Kidney epithelial cell (primary cell): ENCODE measurements at regions not wholly inside any gene's neighbourhood (a gene's known extent, or its start where the extent isn't known, plus 50 kb on each side); places are given as distances from the start of the nearest gene placed in this dataset.

Experiments
- DNase-seq: peaks from one replicate; pipeline ENCODE4 v3.0.0-alpha.2; 2010; ENCODE audit warnings: low read depth
- H3K27me3 ChIP-seq: 2 replicates; pipeline ENCODE4 v1.6.0; 2011; ENCODE audit warnings: low read length; ENCODE audit not compliant: control insufficient read depth, insufficient read depth
- H3K36me3 ChIP-seq: 2 replicates; pipeline ENCODE4 v1.5.1; 2011; ENCODE audit warnings: low read length; ENCODE audit not compliant: control insufficient read depth, insufficient read depth
- H3K4me3 ChIP-seq: 2 replicates; pipeline ENCODE4 v1.5.1; 2011; ENCODE audit warnings: low read depth, mild to moderate bottlenecking, control low read depth, low read length
- TF ChIP-seq, protein P1 (sequence below): IDR thresholded peaks from 2 replicates; pipeline ENCODE4 v1.5.1; 2011; ENCODE audit warnings: mild to moderate bottlenecking, moderate library complexity, low read length, control low read depth, inconsistent platforms; ENCODE audit not compliant: insufficient read depth, poor library complexity, severe bottlenecking

DNA sequence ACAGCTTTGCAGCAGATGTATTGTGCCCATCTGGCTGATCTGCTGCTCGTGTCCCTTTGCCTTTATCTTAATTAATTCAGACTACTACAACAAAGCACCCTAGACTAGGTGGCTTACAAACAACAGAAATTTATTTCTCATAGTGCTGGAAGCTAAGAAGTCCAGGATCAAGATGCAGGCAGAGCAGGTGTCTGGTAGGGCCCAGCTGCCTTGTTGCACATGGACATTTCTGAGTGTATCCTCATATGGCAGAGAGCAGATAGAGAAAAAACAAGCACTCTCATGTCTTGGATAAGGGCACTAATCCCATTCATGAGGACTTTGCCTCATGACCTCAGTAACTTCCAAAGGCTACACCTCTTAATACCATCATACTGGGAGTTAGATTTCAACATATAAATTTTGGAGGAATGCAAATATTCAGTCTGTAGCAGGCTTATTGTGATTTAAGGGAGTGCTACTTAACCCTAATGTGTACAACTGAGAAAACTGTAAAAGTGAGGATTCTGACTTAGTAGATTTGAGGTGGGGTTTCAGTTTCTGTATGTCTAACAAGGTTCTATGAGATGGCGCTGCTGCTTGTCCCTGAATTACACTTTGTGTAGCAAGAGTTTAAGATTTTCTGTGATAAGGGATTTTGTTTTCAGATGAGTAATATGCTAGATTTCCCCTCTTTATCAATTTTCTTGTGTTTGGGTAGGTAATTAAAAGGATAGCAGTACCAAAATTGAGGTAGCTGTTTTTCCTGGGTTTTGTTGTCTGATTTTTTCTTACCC is 473.2 kb upstream of the TECRL start:
- no peaks in the 10 kb centered on the region for H3K36me3 ChIP-seq
- TF ChIP-seq, protein P1, sequence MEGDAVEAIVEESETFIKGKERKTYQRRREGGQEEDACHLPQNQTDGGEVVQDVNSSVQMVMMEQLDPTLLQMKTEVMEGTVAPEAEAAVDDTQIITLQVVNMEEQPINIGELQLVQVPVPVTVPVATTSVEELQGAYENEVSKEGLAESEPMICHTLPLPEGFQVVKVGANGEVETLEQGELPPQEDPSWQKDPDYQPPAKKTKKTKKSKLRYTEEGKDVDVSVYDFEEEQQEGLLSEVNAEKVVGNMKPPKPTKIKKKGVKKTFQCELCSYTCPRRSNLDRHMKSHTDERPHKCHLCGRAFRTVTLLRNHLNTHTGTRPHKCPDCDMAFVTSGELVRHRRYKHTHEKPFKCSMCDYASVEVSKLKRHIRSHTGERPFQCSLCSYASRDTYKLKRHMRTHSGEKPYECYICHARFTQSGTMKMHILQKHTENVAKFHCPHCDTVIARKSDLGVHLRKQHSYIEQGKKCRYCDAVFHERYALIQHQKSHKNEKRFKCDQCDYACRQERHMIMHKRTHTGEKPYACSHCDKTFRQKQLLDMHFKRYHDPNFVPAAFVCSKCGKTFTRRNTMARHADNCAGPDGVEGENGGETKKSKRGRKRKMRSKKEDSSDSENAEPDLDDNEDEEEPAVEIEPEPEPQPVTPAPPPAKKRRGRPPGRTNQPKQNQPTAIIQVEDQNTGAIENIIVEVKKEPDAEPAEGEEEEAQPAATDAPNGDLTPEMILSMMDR = no peak
- no peak for DNase-seq
- no peak overlapping the region for H3K4me3 ChIP-seq
- no peaks in the 10 kb centered on the region for H3K27me3 ChIP-seq

DNA sequence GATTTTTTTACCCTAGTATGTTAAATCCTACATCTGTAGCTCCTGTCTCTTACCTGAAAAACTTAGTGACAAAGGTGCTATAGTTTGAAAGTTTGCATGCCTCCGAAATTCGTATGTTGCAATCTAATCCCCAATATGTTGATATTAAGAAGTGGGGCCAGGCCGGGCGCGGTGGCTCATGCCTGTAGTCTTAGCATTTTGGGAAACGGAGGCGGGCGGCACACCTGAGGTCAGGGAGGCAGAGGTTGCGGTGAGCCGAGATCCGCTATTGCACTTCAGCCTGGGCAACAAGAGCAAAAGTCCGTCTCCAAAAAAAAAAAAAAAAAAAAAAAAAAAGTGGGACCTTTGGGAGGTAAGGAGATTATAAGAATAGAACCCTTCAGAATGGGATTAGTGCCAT is 471.3 kb upstream of the TECRL start:
- Histone ChIP-seq H3K36me3 (no peaks in the 10 kb centered on the region), H3K27me3 (no peaks in the 10 kb centered on the region), H3K4me3 (no peak overlapping the region)
- DNase-seq = no peak
- TF ChIP-seq, protein P1 = no peak

DNA sequence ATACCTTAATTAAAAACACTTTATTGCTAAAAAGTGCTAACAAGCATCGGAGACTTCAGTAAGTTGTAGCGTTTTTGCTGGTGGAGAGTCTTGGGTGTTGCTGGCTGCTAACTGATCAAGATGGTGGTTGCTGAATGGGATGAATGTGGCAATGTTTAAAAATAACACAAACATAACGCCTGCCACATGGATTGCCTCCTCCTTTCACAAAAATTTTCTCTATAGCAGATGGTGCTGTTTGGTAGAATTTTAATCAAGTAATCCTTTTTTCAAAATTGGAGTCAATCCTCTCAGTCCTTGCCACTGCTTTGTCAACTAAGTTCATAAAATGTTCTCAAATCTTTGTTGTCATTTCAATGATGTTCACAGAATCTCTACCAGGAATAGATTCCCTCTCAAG is 466.8 kb upstream of the TECRL start:
- Histone ChIP-seq H3K27me3 (no peaks in the 10 kb centered on the region), H3K36me3 (no peaks in the 10 kb centered on the region), H3K4me3 (no peak overlapping the region)
- DNase-seq = no peak
- TF ChIP-seq, protein P1 = no peak

DNA sequence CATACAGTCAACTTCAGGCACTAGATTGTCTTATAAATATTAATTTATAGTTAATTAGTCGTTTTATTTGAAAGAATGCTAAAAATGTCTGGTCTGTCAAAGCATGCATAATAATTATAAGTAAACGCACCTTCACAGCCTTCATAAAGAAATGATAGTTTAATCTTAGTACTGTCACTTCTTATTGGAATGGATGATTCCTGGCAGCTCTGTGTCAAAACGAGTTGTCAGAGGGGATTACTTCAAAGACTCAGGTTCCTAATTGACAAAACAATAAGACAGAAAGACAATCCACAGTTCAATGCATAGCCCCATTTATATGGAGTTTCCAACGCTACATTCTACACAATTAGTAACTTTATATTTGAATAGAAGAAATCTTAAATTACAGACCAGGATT is 461.3 kb upstream of the TECRL start:
- Histone ChIP-seq H3K36me3 (no peaks in the 10 kb centered on the region), H3K4me3 (no peak overlapping the region), H3K27me3 (no peaks in the 10 kb centered on the region)
- no peak for DNase-seq
- TF ChIP-seq, protein P1 = no peak

DNA sequence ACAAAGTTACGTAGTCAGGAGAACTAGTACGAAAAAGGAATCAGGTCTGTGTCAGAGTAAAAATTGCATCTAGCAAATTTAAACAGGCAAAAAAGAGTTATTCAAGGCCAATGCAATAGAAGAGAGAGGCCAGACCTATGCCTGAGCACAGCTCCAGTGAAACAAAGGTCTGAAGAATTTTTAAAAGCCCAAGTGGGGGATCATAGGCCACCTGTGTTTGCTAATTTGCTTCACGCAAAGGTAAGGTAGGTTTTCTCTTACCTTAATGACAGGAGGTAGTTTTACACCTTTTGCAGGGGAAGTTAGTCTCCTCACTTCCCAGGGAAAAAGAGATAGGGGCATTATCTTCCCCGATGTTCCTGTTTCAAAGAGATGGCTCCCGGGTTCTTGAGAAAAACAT is 448.6 kb upstream of the TECRL start:
- TF ChIP-seq, protein P1 = no peak
- Histone ChIP-seq H3K27me3 (no peaks in the 10 kb centered on the region), H3K4me3 (no peak overlapping the region), H3K36me3 (no peaks in the 10 kb centered on the region)
- no peak for DNase-seq

DNA sequence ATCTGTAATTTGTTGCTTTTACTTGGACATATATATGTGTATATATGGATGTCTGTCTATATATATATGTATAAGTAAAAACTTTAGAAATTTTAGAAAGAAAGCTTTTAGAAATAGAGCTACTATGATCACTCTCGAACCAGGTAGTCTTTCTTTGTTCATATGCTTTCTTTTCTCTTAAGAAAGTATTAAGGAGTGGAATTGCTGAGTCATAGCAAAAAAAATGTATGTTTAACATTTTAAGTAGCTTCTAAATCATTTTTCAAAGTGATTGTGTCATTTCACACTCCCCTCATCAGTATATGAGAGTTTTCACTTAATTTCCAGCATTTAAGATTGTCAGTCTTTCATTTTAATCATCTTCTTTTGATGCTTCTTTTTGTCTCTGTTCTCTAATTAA is 447.9 kb upstream of the TECRL start:
- H3K36me3 ChIP-seq = no peaks in the 10 kb centered on the region
- no peaks in the 10 kb centered on the region for H3K27me3 ChIP-seq
- H3K4me3 ChIP-seq = no peak overlapping the region
- TF ChIP-seq, protein P1 = no peak
- DNase-seq = no peak
